ENCODE measurements at regions not wholly inside any gene's neighbourhood (a gene's known extent, or its start where the extent isn't known, plus 50 kb on each side); places are given as distances from the start of the nearest gene placed in this dataset.

DNA sequence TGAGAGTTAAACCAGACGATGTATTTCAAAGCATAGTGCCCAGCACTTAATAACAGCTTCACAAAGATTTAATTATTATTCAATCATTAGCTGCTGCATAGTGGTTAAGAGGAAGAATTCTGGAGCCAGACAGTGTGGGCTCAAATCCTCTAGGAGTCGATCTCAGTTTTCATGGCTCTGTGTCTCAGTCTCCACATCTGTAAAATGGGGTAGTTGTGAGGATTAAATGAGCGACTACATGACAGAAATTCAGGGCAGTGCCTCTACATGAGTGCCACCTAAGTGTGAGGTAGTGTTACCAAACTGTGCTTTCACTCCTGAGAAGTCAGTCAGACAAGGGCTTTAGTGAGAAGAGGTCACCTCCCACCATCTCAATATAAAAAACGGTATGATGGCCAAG, 81.7 kb upstream of the FGFR2 start:
- H3K79me2 ChIP-seq (ENCODE audit: control insufficient read depth, insufficient read depth, low read length) = no peaks in the 10 kb centered on the region
- in situ Hi-C loops (cut with MboI) = no loop called here

DNA sequence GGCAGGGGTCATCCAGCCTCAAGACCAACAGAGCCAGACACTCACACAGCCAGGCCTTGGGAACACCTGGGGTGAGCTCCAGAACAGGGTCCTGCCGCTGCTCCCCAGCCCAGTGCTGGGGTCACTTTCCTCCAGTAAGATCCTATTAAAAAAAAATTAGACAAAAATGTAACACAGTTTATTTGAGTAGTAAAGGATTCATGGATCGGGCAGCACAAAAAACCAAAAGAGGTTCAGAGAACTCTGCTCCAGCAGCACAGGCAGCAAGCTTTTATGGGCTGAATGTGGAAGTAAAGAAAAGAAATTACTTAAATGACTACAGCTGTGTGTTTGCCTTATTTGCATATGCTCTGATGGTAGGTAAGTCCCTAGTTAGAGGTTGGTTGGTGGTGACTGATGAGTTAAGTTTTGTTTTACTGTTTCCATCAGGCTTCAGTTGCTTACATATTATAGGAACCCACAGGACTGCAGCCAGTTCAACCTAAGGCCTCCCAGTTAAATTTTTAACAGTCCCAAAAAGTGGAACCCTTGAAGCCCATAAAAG, 80.5 kb upstream of the FGFR2 start:
- H3K27me3 ChIP-seq (ENCODE audit: control insufficient read depth in 2 of 2, insufficient read depth in 2 of 2, low read length in 2 of 2) = peaks cover 2 to 25% of the 10 kb centered on the region in 2 experiments; a peak in 3 of 5 replicates
- no peak for FAIRE-seq
- DNase-seq (ENCODE audit: extremely low read depth in 1 of 4, low spot score in 3 of 4) = no peak
- no peak for ATAC-seq
- no peak overlapping the region for H3K27ac ChIP-seq (ENCODE audit: extremely low read depth, low read depth, low read length)
- H2AFZ ChIP-seq (ENCODE audit: low read depth, low read length) = no peak overlapping the region
- H3K36me3 ChIP-seq (ENCODE audit: control insufficient read depth, insufficient read depth, low read length) = no peaks in the 10 kb centered on the region
- H3K9me1 ChIP-seq (ENCODE audit: control insufficient read depth, insufficient read depth, low read length) = no peaks in the 10 kb centered on the region
- H4K20me1 ChIP-seq (replicated peaks; ENCODE audit: control insufficient read depth, insufficient read depth, low read length) = no peaks in the 10 kb centered on the region
- H3K9ac ChIP-seq (ENCODE audit: insufficient read depth in 1 of 2, low read depth in 2 of 2, low read length in 2 of 2) = no peak overlapping the region
- H3K4me3 ChIP-seq = no peak overlapping the region
- H3K9me3 ChIP-seq (replicated peaks; ENCODE audit: control insufficient read depth, insufficient read depth, low read depth, low read length) = no peaks in the 10 kb centered on the region
- ChIA-PET POLR2A (no interaction called here), CTCF (ENCODE audit: low intra/inter-chr PET ratio) (no interaction called here)
- 0% methylated on average over 2 of the region's 2 CpGs for WGBS (ENCODE audit: insufficient coverage, low coverage, missing lambda C conversion rate)
- no peaks in the 10 kb centered on the region for H3K4me1 ChIP-seq (replicated peaks in 1 of 2; ENCODE audit: control insufficient read depth in 2 of 2, insufficient read depth in 2 of 2, low read length in 2 of 2)
- in situ Hi-C loops (cut with MboI) = no loop called here
- intact Hi-C loops (cut with micrococcal nuclease) = no loop called here
- H3K4me2 ChIP-seq (ENCODE audit: insufficient read depth, low read length) = no peak overlapping the region
- no peaks in the 10 kb centered on the region for H3K79me2 ChIP-seq (ENCODE audit: control insufficient read depth, insufficient read depth, low read length)
- no TSS peak for BruUV-seq (replicated peaks)
- TF ChIP-seq NUFIP1 (IDR thresholded peaks at IDR 0.05; ENCODE audit: partially characterized antibody) (no peak), EZH2 (IDR thresholded peaks at IDR 0.05; ENCODE audit: borderline replicate concordance, low read depth, low read length) (no peak), ZBTB5 (IDR thresholded peaks at IDR 0.05) (no peak), PHB (CRISPR knock-in tag; IDR thresholded peaks at IDR 0.05) (no peak), ETV1 (tag; conservative IDR thresholded peaks at IDR 0.05; ENCODE audit: low read depth) (no peak), BHLHE40 (IDR thresholded peaks at IDR 0.05; ENCODE audit: low read length) (no peak)
- TF ChIP-seq, protein P1, sequence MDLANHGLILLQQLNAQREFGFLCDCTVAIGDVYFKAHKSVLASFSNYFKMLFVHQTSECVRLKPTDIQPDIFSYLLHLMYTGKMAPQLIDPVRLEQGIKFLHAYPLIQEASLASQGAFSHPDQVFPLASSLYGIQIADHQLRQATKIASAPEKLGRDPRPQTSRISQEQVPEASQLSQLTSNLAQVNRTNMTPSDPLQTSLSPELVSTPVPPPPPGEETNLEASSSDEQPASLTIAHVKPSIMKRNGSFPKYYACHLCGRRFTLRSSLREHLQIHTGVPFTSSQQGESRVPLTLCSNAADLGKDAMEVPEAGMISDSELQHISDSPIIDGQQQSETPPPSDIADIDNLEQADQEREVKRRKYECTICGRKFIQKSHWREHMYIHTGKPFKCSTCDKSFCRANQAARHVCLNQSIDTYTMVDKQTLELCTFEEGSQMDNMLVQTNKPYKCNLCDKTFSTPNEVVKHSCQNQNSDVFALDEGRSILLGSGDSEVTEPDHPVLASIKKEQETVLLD (IDR thresholded peaks at IDR 0.05) = no peak
- TF ChIP-seq, protein P2, sequence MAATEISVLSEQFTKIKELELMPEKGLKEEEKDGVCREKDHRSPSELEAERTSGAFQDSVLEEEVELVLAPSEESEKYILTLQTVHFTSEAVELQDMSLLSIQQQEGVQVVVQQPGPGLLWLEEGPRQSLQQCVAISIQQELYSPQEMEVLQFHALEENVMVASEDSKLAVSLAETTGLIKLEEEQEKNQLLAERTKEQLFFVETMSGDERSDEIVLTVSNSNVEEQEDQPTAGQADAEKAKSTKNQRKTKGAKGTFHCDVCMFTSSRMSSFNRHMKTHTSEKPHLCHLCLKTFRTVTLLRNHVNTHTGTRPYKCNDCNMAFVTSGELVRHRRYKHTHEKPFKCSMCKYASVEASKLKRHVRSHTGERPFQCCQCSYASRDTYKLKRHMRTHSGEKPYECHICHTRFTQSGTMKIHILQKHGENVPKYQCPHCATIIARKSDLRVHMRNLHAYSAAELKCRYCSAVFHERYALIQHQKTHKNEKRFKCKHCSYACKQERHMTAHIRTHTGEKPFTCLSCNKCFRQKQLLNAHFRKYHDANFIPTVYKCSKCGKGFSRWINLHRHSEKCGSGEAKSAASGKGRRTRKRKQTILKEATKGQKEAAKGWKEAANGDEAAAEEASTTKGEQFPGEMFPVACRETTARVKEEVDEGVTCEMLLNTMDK (IDR thresholded peaks at IDR 0.05; ENCODE audit: borderline replicate concordance, insufficient read depth, low read depth, low read length, poor library complexity, severe bottlenecking) = no peak

More for the DNA sequence above, 81.7 kb upstream of the FGFR2 start:
- no peak for ATAC-seq
- Histone ChIP-seq H4K20me1 (replicated peaks; ENCODE audit: control insufficient read depth, insufficient read depth, low read length) (no peaks in the 10 kb centered on the region), H2AFZ (ENCODE audit: low read depth, low read length) (no peak overlapping the region), H3K9me3 (replicated peaks; ENCODE audit: control insufficient read depth, insufficient read depth, low read depth, low read length) (no peaks in the 10 kb centered on the region), H3K27me3 (ENCODE audit: control insufficient read depth in 2 of 2, insufficient read depth in 2 of 2, low read length in 2 of 2) (peaks cover 2 to 28% of the 10 kb centered on the region in 2 experiments; a peak in 3 of 5 replicates), H3K36me3 (ENCODE audit: control insufficient read depth, insufficient read depth, low read length) (no peaks in the 10 kb centered on the region), H3K4me3 (no peak overlapping the region), H3K4me1 (replicated peaks in 1 of 2; ENCODE audit: control insufficient read depth in 2 of 2, insufficient read depth in 2 of 2, low read length in 2 of 2) (no peaks in the 10 kb centered on the region), H3K9ac (ENCODE audit: insufficient read depth in 1 of 2, low read depth in 2 of 2, low read length in 2 of 2) (no peak overlapping the region), H3K9me1 (ENCODE audit: control insufficient read depth, insufficient read depth, low read length) (no peaks in the 10 kb centered on the region), H3K27ac (ENCODE audit: extremely low read depth, low read depth, low read length) (no peak overlapping the region), H3K4me2 (ENCODE audit: insufficient read depth, low read length) (no peak overlapping the region)
- no peak for DNase-seq (ENCODE audit: extremely low read depth in 1 of 4, low spot score in 3 of 4)
- no peak for FAIRE-seq
- intact Hi-C loops (cut with micrococcal nuclease) = no loop called here
- WGBS (ENCODE audit: insufficient coverage, low coverage, missing lambda C conversion rate) = 3% methylated on average over 4 of the region's 4 CpGs
- TF ChIP-seq STAT5A (IDR thresholded peaks at IDR 0.05; ENCODE audit: borderline replicate concordance, low read length) (no peak), RBM25 (IDR thresholded peaks at IDR 0.05; ENCODE audit: low read depth, low read length, severe bottlenecking) (peak; percentile 54)
- BruUV-seq (replicated peaks) = no TSS peak
- POLR2A ChIA-PET = interaction anchor here (0.7 kb wide), 1 partner anchor 835 kb away, joined by 4 read pairs; no protein-coding TSS in a partner anchor
- CTCF ChIA-PET (ENCODE audit: low intra/inter-chr PET ratio) = no interaction called here

Measured in K562 (cell line).